ENCODE measurements at regions not wholly inside any gene's neighbourhood (a gene's known extent, or its start where the extent isn't known, plus 50 kb on each side); places are given as distances from the start of the nearest gene placed in this dataset.

DNA sequence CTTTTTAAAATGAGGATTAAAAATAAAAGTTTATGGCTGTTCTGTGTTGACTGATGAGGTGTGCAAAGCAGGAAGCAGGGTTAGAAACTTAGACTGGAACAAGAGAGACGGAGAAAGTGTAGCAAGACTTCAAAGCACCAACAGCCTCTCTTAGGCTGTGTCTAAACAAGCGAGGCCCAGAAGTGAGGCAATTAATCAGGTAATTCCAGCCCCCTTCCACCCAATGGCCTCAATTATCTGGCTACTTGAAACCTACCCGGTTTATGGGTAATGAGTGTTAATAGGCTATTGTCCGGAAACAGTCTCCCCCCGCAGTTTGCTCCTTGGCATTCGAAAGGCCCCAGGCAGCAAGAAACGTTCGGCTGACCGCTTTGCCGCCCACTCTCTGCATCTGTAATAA lies 171.7 kb upstream of the MYCN start:
- no peak for TF ChIP-seq CTCF (IDR thresholded peaks at IDR 0.05; ENCODE audit: control insufficient read depth, insufficient read depth, low read depth, low read length, missing control alignments)
- no peak overlapping the region for H3K4me3 ChIP-seq (ENCODE audit: control insufficient read depth, low read depth, low read length)
- no peak for DNase-seq (ENCODE audit: low read depth)

- no peak for DNase-seq (ENCODE audit: low read depth)
- TF ChIP-seq CTCF (IDR thresholded peaks at IDR 0.05; ENCODE audit: control insufficient read depth, insufficient read depth, low read depth, low read length, missing control alignments) = no peak
- H3K4me3 ChIP-seq (ENCODE audit: control insufficient read depth, low read depth, low read length) = no peak overlapping the region
Measured at GRCh38 chr2:15769235-15769634, 171.1 kb upstream of the MYCN start.

DNA sequence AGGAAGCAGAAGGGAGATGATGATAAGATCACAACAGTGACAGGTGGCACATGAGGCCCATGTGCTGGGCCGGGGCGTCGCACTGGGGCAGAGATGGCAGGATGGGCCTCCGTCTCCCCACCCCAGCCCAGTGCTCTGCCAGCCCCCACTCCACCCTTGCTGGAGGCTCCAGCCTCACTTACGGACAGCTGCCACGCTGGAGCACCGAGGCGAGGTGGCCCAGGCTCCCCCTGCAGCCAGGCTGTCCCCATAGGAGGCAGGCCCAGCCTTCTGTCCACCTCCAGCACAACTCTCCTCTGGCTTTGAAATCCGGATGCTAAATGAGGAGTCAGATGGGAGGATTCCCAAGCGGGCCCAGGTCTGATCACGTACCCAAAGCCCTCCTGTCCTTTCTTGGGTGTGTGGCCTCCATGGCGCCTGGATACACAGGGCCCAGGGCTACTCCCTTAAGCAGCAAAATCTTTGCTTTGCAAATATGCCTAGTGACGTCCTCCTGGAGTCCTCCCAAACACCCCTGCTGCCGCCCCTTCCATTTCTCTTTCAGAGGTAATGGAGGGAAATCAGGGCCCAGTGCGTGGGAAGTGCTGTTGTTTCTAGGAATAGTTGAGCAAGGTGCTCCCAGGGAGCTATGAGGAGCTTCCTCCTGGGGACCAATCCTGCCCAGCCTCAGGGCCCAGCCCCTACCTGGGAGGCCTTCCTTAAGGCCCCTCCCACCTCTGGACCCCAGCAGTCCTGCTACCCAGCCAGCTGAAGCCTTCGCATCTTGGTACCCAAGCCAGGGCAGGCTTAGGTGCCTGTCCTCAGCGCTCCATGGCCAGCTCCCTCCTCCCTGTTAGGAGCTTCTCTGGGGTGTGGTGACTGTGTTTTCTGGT lies 170.4 kb upstream of the MYCN start:
- no peak for DNase-seq (ENCODE audit: low read depth)
- TF ChIP-seq CTCF (IDR thresholded peaks at IDR 0.05; ENCODE audit: control insufficient read depth, insufficient read depth, low read depth, low read length, missing control alignments) = no peak
- H3K4me3 ChIP-seq (ENCODE audit: control insufficient read depth, low read depth, low read length) = no peak overlapping the region

GRCh38 chr2:15770606-15771005 lies 169.7 kb upstream of the MYCN start:
- no peak for TF ChIP-seq CTCF (IDR thresholded peaks at IDR 0.05; ENCODE audit: control insufficient read depth, insufficient read depth, low read depth, low read length, missing control alignments)
- DNase-seq (ENCODE audit: low read depth) = no peak
- H3K4me3 ChIP-seq (ENCODE audit: control insufficient read depth, low read depth, low read length) = no peak overlapping the region

- no peak overlapping the region for H3K4me3 ChIP-seq (ENCODE audit: control insufficient read depth, low read depth, low read length)
- no peak for TF ChIP-seq CTCF (IDR thresholded peaks at IDR 0.05; ENCODE audit: control insufficient read depth, insufficient read depth, low read depth, low read length, missing control alignments)
- DNase-seq (ENCODE audit: low read depth) = no peak
Measured at GRCh38 chr2:15771124-15771523, 169.2 kb upstream of the MYCN start.

DNA sequence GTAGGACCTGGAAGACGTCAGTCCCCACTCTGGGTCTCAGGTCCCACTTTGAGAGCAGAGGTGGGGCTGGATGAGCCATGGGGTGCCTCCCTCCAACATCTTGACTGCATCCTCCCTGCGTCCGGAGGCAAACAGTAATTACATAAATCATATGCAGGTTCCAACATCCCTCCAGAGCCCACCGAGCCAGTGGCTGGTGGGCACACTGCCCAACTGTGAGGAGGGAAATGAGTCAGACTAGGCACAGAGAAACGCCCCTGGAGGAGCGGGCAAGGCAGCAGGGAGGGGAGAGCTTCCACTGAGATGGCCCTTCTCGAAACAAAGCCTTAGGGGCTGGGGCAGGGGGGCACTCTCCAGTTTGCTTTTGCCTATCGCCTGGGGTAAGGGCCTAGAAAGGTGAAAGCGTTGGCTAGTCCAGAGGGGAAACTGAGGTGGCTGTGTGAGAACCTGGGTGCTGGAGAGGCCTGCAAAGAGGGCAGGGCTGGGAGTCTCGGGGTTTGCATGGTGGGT lies 168.2 kb upstream of the MYCN start:
- DNase-seq (ENCODE audit: low read depth) = no peak
- no peak overlapping the region for H3K4me3 ChIP-seq (ENCODE audit: control insufficient read depth, low read depth, low read length)
- TF ChIP-seq CTCF (IDR thresholded peaks at IDR 0.05; ENCODE audit: control insufficient read depth, insufficient read depth, low read depth, low read length, missing control alignments) = no peak

All from AG09309 (cell line).